Esophagus squamous epithelium (tissue), 5 donors: ENCODE measurements at regions not wholly inside any gene's neighbourhood (a gene's known extent, or its start where the extent isn't known, plus 50 kb on each side); places are given as distances from the start of the nearest gene placed in this dataset.
A peak's percentile ranks its signal among the peaks of the same experiment; 100 is the strongest.

ENCODE experiments used
- DNase-seq: peaks from one replicate; lab custom pipeline; 2025; lab: John Stamatoyannopoulos, UW
- H3K27ac ChIP-seq, 4 donors: fragments of 200-600 bp; sonication (generic); one replicate each; pipeline ENCODE4 v1.5.1; 2016 to 2019; ENCODE audit warnings: mild to moderate bottlenecking in 1 of 4
- H3K27me3 ChIP-seq, 4 donors: fragments of 200-600 bp; sonication (generic); 1 replicate in 3 of 4; 2 replicates in 1 of 4; pipeline versions ENCODE4 v1.5.1 to v1.6.0; 2017 to 2021; ENCODE audit warnings: antibody characterized with exemption in 1 of 4
- H3K36me3 ChIP-seq, 3 donors: fragments of 200-600 bp; sonication (generic); one replicate each; pipeline ENCODE4 v1.5.1; 2016 to 2019
- H3K4me1 ChIP-seq, 3 donors: fragments of 200-600 bp; sonication (generic); one replicate each; pipeline ENCODE4 v1.5.1; 2017 to 2019
- H3K4me3 ChIP-seq, 4 donors: fragments of 200-600 bp; sonication (generic); 1 replicate in 3 of 4; 2 replicates in 1 of 4; pipeline ENCODE4 v1.5.1; 2016 to 2019; ENCODE audit warnings: mild to moderate bottlenecking in 2 of 4, moderate library complexity in 1 of 4
- H3K9me3 ChIP-seq, 3 donors: fragments of 200-600 bp; sonication (generic); one replicate each; pipeline ENCODE4 v1.5.1; 2016 to 2019
- POLR2A ChIP-seq, 4 donors: fragments of 450-650 bp; IDR thresholded peaks; one replicate each; pipeline ENCODE4 v1.6.1; 2017; ENCODE audit warnings: antibody characterized with exemption in 4 of 4, mild to moderate bottlenecking in 4 of 4, moderate library complexity in 3 of 4
- WGBS, 2 donors: methylation state at CpG; one replicate each; pipeline ENCODE4 v1.1.5; 2018; 5-methylcytosine and 5-hydroxymethylcytosine counted together
- intact Hi-C: fragments of 100-400 bp; cut with DNase I; formaldehyde crosslinking; loops from one replicate; pipeline ENCODE4 v1.15.0; 2022
- TF ChIP-seq, protein P1 (sequence below), 6 experiments: fragments of 450-650 bp in 4 of 6; fragments of 200-600 bp in 2 of 6; sonication (generic) in 2 of 6; IDR thresholded peaks; one replicate each; pipeline ENCODE4 v1.5.1; 2016 to 2019; ENCODE audit warnings: antibody characterized with exemption in 6 of 6, mild to moderate bottlenecking in 4 of 6, moderate library complexity in 4 of 6
- donor health status: DM: yes; HTN: yes; CAD: no.

DNA sequence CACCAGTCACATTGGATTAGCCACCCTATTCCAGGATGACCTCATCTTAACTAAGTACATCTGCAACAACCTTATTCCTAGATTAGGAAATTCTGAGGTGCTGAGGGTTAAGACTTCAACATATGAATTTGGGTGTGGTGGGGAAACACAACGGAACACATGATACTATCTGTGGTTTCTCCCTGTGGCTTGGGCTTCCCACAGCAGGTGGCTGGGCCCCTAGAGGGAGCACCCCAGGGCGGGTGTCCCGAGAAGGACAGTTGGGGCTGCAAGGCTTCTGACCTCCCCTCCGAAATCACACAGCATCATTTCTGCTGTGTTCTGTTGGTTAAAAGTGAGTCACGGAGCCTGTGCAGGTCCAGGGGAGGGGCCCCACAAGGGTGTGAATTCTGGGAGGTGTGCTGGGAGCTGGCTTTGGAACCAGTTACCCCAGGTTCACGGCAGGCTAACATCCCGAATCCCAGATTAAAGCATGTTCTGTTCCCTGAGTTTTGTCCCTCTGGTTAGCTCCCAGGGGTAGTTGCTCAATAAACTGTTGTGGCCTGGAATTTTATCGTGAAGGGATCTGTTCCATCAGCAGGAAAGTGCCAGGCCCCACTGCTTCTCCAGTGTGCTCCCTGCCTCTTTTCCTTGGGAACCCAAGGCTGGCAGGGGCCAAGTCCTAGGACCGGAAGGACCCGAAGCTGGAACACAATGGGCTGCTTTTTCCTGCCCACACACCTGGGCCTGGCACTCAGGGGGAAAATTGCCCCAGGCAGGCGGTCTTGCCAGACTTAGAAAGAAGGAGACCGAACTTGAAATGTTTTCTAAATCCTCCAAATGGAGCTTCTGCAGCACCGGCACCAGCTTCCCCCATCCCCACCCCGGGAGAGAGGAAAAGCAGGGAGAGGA is 154.0 kb upstream of the WNT4 start:
- intact Hi-C loops = no loop called here
- H3K27me3 ChIP-seq = peaks cover 0 to 32% (median 0%) of the 10 kb centered on the region in 4 donors
- DNase-seq = no peak
- 29 to 43% methylated on average over 11 to 12 of the region's 14 CpGs for WGBS, 2 donors
- TF ChIP-seq, protein P1, sequence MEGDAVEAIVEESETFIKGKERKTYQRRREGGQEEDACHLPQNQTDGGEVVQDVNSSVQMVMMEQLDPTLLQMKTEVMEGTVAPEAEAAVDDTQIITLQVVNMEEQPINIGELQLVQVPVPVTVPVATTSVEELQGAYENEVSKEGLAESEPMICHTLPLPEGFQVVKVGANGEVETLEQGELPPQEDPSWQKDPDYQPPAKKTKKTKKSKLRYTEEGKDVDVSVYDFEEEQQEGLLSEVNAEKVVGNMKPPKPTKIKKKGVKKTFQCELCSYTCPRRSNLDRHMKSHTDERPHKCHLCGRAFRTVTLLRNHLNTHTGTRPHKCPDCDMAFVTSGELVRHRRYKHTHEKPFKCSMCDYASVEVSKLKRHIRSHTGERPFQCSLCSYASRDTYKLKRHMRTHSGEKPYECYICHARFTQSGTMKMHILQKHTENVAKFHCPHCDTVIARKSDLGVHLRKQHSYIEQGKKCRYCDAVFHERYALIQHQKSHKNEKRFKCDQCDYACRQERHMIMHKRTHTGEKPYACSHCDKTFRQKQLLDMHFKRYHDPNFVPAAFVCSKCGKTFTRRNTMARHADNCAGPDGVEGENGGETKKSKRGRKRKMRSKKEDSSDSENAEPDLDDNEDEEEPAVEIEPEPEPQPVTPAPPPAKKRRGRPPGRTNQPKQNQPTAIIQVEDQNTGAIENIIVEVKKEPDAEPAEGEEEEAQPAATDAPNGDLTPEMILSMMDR (IDR thresholded peaks at IDR 0.05) = no peak
- TF ChIP-seq POLR2A (IDR thresholded peaks at IDR 0.05) = no peak
- no peaks in the 10 kb centered on the region for H3K9me3 ChIP-seq
- H3K36me3 ChIP-seq = no peaks in the 10 kb centered on the region
- H3K4me3 ChIP-seq = no peak overlapping the region
- H3K4me1 ChIP-seq = peaks cover 0 to 12% (median 4%) of the 10 kb centered on the region in 3 donors
- H3K27ac ChIP-seq = peak overlapping the region in 1 of 4 donors; percentile 10

DNA sequence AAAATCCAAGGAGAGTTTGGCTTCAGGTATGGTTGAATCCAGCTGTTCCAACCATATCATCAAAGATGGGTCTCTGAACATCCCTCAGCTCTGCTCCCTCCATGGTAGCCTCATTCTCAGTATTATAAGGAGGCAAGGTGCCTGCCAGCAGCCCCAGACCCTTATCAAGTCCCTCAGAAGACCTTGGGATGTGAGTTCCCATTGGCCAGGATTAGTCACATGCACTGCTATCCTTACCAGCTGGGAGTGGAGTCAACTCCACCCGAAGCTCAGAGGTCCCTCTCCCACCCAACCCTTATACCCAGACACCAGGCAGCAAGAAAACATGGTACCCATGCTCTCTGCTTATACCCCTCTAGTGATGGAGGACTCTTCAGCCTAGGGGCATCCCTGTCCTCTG is 153.7 kb upstream of the ZBTB40 start:
- WGBS, 2 donors = 50 to 73% methylated on average over 1 of the region's 1 CpG
- no peak overlapping the region for H3K27ac ChIP-seq
- H3K4me1 ChIP-seq = peaks cover 0 to 12% (median 4%) of the 10 kb centered on the region in 3 donors
- H3K36me3 ChIP-seq = no peaks in the 10 kb centered on the region
- DNase-seq = no peak
- H3K4me3 ChIP-seq = no peak overlapping the region
- intact Hi-C loops = no loop called here
- H3K27me3 ChIP-seq = peaks cover 0 to 27% (median 0%) of the 10 kb centered on the region in 4 donors
- no peak for TF ChIP-seq POLR2A (IDR thresholded peaks at IDR 0.05)
- TF ChIP-seq, protein P1 (IDR thresholded peaks at IDR 0.05) = no peak
- H3K9me3 ChIP-seq = no peaks in the 10 kb centered on the region

DNA sequence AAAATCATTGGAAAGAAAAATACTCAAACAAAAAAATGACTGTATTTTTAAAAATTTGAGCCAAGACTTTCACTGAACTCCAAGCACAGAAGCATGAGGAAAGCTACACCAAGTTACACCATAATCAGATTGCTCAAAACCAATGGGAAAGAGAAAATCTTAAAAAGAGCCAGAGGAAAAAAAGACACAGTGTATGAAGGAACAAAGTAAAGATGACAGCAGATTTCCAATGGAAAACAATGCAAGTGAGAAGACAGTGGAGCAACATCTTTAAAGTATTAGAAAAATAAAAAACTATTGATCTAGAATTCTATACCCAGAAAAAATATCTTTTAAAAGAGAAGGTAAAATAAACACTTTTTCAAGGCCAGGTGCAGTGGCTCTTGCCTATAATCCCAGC is 147.8 kb upstream of the ZBTB40 start:
- Histone ChIP-seq H3K9me3 (peaks cover 0 to 16% (median 13%) of the 10 kb centered on the region in 3 donors), H3K4me3 (no peak overlapping the region), H3K36me3 (no peaks in the 10 kb centered on the region), H3K4me1 (no peaks in the 10 kb centered on the region), H3K27ac (no peak overlapping the region), H3K27me3 (peaks cover 0 to 45% (median 0%) of the 10 kb centered on the region in 4 donors)
- no peak for DNase-seq
- intact Hi-C loops = no loop called here
- TF ChIP-seq POLR2A (IDR thresholded peaks at IDR 0.05) = no peak
- TF ChIP-seq, protein P1 (IDR thresholded peaks at IDR 0.05) = no peak

DNA sequence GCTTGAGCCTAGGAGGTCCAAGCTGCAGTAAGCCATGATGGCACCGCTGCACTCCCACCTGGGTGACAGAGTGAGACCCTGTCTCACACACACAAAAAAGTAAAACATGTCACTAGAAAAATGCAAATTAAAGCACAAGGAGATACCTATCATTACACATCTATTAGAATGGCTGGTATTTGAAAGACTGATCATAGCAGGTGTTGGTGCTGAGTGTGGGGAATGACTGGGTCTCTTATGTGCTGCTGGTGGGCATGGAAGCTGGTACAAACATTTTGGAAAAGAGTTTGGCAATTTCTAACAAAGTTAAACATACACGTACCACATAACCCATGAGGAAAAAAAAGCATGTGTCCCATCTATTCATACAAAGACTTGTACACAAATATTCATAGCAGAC is 142.1 kb upstream of the ZBTB40 start:
- no peaks in the 10 kb centered on the region for H3K36me3 ChIP-seq
- H3K27me3 ChIP-seq = peaks cover 0 to 52% (median 0%) of the 10 kb centered on the region in 4 donors
- TF ChIP-seq POLR2A (IDR thresholded peaks at IDR 0.05) = no peak
- TF ChIP-seq, protein P1 (IDR thresholded peaks at IDR 0.05) = no peak
- no peak overlapping the region for H3K27ac ChIP-seq
- H3K9me3 ChIP-seq = peaks cover 0 to 1% (median 0%) of the 10 kb centered on the region in 3 donors
- intact Hi-C loops = no loop called here
- WGBS, 2 donors = 84 to 88% methylated on average over 2 of the region's 2 CpGs
- H3K4me1 ChIP-seq = no peaks in the 10 kb centered on the region
- no peak overlapping the region for H3K4me3 ChIP-seq
- DNase-seq = no peak

DNA sequence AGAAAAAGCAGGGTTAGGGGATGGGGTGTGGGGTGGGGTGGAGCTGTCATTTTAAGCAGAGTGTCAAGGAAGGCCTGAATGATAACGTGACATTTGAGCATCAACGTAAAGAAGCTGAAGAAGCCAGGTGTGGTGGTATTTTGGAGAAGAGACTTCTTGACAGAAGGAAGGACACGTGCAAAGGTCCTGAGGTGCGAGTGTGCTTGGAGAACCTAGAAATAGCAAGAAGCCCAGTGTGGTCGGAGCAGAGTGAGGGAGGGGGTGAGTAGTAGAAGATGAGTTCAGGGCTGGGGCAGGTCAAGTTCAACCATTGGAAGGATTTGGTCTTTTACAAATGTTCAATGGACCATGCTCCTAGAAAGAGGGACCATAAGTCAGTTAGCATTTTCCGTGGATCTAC is 140.2 kb upstream of the ZBTB40 start:
- intact Hi-C loops = no loop called here
- Histone ChIP-seq H3K4me1 (no peaks in the 10 kb centered on the region), H3K9me3 (no peaks in the 10 kb centered on the region), H3K27ac (no peak overlapping the region), H3K27me3 (peaks cover 0 to 51% (median 0%) of the 10 kb centered on the region in 4 donors), H3K4me3 (no peak overlapping the region), H3K36me3 (no peaks in the 10 kb centered on the region)
- TF ChIP-seq, protein P1 (IDR thresholded peaks at IDR 0.05) = no peak
- no peak for TF ChIP-seq POLR2A (IDR thresholded peaks at IDR 0.05)
- 91 to 93% methylated on average over 6 of the region's 6 CpGs for WGBS, 2 donors
- DNase-seq = no peak
